ENCODE measurements at regions not wholly inside any gene's neighbourhood (a gene's known extent, or its start where the extent isn't known, plus 50 kb on each side); places are given as distances from the start of the nearest gene placed in this dataset.

DNA sequence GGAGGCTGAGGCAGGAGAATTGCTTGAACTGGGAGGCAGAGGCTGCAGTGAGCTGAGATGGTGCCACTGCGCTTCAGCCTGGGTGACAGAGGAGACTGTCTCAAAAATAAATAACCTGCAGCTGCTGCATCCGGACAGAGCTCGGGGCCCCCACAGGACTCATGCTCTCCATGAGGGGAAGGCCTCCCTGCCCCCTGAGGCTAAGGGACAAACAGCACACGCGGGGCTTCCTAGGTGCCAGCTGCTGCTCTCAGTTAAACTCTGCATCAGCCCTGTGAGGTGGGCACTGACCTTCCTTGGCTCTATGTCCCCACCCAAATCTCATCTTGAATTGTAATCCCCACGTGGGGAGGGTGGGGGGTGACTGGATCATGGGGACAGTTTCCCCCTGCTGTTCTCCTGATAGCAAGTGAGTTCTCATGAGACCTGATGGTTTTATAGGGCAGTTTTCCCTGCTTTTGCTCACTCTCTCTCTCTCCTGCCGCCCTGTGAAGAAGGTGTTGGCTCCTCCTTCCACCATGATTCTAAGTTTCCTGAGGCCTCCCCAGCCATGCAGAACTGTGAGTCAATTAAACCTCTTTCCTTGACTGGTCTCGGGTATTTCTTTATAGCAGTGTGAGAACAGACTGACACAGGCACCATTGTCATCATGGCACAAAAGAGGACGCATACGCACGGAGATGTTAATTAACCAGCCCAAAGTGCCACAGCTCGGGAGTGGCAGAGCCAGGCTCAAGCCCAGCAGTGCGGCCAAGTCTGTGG lies 49.9 kb upstream of the TAF1B start:
- TF ChIP-seq, protein P1, sequence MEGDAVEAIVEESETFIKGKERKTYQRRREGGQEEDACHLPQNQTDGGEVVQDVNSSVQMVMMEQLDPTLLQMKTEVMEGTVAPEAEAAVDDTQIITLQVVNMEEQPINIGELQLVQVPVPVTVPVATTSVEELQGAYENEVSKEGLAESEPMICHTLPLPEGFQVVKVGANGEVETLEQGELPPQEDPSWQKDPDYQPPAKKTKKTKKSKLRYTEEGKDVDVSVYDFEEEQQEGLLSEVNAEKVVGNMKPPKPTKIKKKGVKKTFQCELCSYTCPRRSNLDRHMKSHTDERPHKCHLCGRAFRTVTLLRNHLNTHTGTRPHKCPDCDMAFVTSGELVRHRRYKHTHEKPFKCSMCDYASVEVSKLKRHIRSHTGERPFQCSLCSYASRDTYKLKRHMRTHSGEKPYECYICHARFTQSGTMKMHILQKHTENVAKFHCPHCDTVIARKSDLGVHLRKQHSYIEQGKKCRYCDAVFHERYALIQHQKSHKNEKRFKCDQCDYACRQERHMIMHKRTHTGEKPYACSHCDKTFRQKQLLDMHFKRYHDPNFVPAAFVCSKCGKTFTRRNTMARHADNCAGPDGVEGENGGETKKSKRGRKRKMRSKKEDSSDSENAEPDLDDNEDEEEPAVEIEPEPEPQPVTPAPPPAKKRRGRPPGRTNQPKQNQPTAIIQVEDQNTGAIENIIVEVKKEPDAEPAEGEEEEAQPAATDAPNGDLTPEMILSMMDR (IDR thresholded peaks at IDR 0.05; ENCODE audit: unreplicated experiment), result no peak
- H3K27ac Mint-ChIP-seq, result no peak overlapping the region
- no peak for DNase-seq (ENCODE audit: low spot score, unreplicated experiment)
- H3K4me3 Mint-ChIP-seq (ENCODE audit: low read depth), result no peak overlapping the region
- H3K36me3 Mint-ChIP-seq (ENCODE audit: insufficient read depth), result no peaks in the 10 kb centered on the region
- H3K27me3 Mint-ChIP-seq, result no peaks in the 10 kb centered on the region
- H3K9me3 Mint-ChIP-seq (ENCODE audit: low read depth), result no peaks in the 10 kb centered on the region
- peaks cover 9% of the 10 kb centered on the region for H3K4me1 Mint-ChIP-seq (ENCODE audit: low read depth)

Data from progenitor cell of endocrine pancreas (in vitro differentiated cells).